HEK293 (cell line): ENCODE measurements at regions not wholly inside any gene's neighbourhood (a gene's known extent, or its start where the extent isn't known, plus 50 kb on each side); places are given as distances from the start of the nearest gene placed in this dataset.

ENCODE experiments used
- CTCF ChIA-PET: fragments of 350-600 bp; formaldehyde crosslinking; extraction: SDS; loops from one replicate; lab custom pipeline; 2021; ENCODE audit warnings: antibody characterized with exemption; lab: Yijun Ruan, JAX
- POLR2A ChIA-PET: fragments of 300-600 bp; formaldehyde crosslinking; extraction: SDS; loops from one replicate; lab custom pipeline; 2020; ENCODE audit warnings: antibody characterized with exemption, inconsistent platforms; lab: Yijun Ruan, JAX
- H3K27ac ChIP-seq: fragments of 200-500 bp; sonication (Bioruptor generic); 2 replicates; pipeline ENCODE4 v1.5.1; 2014; ENCODE audit warnings: low read depth, low read length, control low read depth, inconsistent platforms; ENCODE audit errors: extremely low read depth
- H3K36me3 ChIP-seq, 2 experiments: fragments of 200-500 bp in 1 of 2; sonication (Bioruptor generic) in 1 of 2; 1 replicate in 1 of 2; 2 replicates in 1 of 2; pipeline ENCODE4 v1.5.1; 2014 to 2017; ENCODE audit warnings: inconsistent platforms in 2 of 2, low read length in 2 of 2; ENCODE audit not compliant: control insufficient read depth in 2 of 2, insufficient read depth in 1 of 2
- H3K4me1 ChIP-seq: fragments of 200-500 bp; sonication (Bioruptor generic); 2 replicates; pipeline ENCODE4 v1.5.1; 2014; ENCODE audit warnings: mild to moderate bottlenecking, low read length, inconsistent platforms; ENCODE audit not compliant: control insufficient read depth, insufficient read depth
- H3K4me3 ChIP-seq: 2 replicates; pipeline ENCODE4 v1.5.1; 2011; ENCODE audit warnings: low read depth, mild to moderate bottlenecking, control low read depth, low read length, moderate library complexity
- H3K9me3 ChIP-seq: fragments of 200-500 bp; sonication (Bioruptor generic); 2 replicates; pipeline ENCODE4 v1.5.1; 2014; ENCODE audit warnings: low read depth, low read length, inconsistent platforms; ENCODE audit not compliant: control insufficient read depth, insufficient read depth
- GFI1B ChIP-seq: fragments of 450-650 bp; formaldehyde crosslinking; IDR thresholded peaks from 2 replicates; pipeline ENCODE4 v1.5.1; 2016; ENCODE audit warnings: missing biosample characterization, missing genetic modification characterization
- HOXC10 ChIP-seq: sonication (generic); formaldehyde crosslinking; IDR thresholded peaks from 2 replicates; pipeline ENCODE4 v1.8.1; 2023; ENCODE audit warnings: mild to moderate bottlenecking, missing genetic modification reagents
- KLF9 ChIP-seq: fragments of 450-650 bp; formaldehyde crosslinking; IDR thresholded peaks from 2 replicates; pipeline ENCODE4 v1.5.1; 2016; ENCODE audit warnings: missing biosample characterization, missing genetic modification characterization, low read depth
- PRDM10 ChIP-seq: fragments of 450-650 bp; formaldehyde crosslinking; IDR thresholded peaks from 2 replicates; pipeline ENCODE4 v1.5.1; 2016; ENCODE audit warnings: missing biosample characterization, missing genetic modification characterization
- SALL2 ChIP-seq: fragments of 450-650 bp; formaldehyde crosslinking; IDR thresholded peaks from 2 replicates; pipeline ENCODE4 v1.5.0; 2017; ENCODE audit warnings: missing biosample characterization, mild to moderate bottlenecking, missing genetic modification characterization, borderline replicate concordance
- ZFP41 ChIP-seq: fragments of 450-650 bp; formaldehyde crosslinking; IDR thresholded peaks from 2 replicates; pipeline ENCODE4 v1.5.1; 2016; ENCODE audit warnings: missing biosample characterization, missing genetic modification characterization, borderline replicate concordance
- ZNF112 ChIP-seq: fragments of 450-650 bp; formaldehyde crosslinking; IDR thresholded peaks from 2 replicates; pipeline ENCODE4 v1.5.0; 2017; ENCODE audit warnings: missing biosample characterization, missing genetic modification characterization
- ZNF114 ChIP-seq: fragments of 450-650 bp; formaldehyde crosslinking; IDR thresholded peaks from 2 replicates; pipeline ENCODE4 v1.5.0; 2017; ENCODE audit warnings: missing biosample characterization, missing genetic modification characterization
- ZNF138 ChIP-seq: fragments of 450-650 bp; formaldehyde crosslinking; IDR thresholded peaks from 2 replicates; pipeline ENCODE4 v1.5.1; 2016; ENCODE audit warnings: missing biosample characterization, missing genetic modification characterization, borderline replicate concordance
- ZNF19 ChIP-seq: fragments of 450-650 bp; formaldehyde crosslinking; IDR thresholded peaks from 2 replicates; pipeline ENCODE4; 2016; ENCODE audit warnings: missing biosample characterization, missing genetic modification characterization, low read depth
- ZNF596 ChIP-seq: fragments of 450-650 bp; IDR thresholded peaks from 2 replicates; pipeline ENCODE4 v1.5.0; 2018; ENCODE audit warnings: missing biosample characterization, mild to moderate bottlenecking, missing genetic modification characterization, moderate library complexity
- ZNF629 ChIP-seq: fragments of 450-650 bp; formaldehyde crosslinking; IDR thresholded peaks from 2 replicates; pipeline ENCODE4 v1.5.1; 2017; ENCODE audit warnings: missing biosample characterization, missing genetic modification characterization
- ZNF791 ChIP-seq: fragments of 450-650 bp; formaldehyde crosslinking; IDR thresholded peaks from 2 replicates; pipeline ENCODE4 v1.5.1; 2016; ENCODE audit warnings: missing biosample characterization, missing genetic modification characterization
- ZNF837 ChIP-seq: fragments of 450-650 bp; formaldehyde crosslinking; IDR thresholded peaks from 2 replicates; pipeline ENCODE4 v1.5.1; 2016; ENCODE audit warnings: missing biosample characterization, missing genetic modification characterization
- ZSCAN30 ChIP-seq: fragments of 450-650 bp; IDR thresholded peaks from 2 replicates; pipeline ENCODE4 v1.5.1; 2018; ENCODE audit warnings: missing biosample characterization, mild to moderate bottlenecking, missing genetic modification characterization, moderate library complexity

GRCh38 chr11:133582750-133583149 lies 50.4 kb upstream of the OPCML start (continued):
- TF ChIP-seq PRDM10 (tag by site-specific recombination) (no peak), ZNF629 (tag by site-specific recombination) (no peak), KLF9 (tag by site-specific recombination) (no peak), GFI1B (tag by site-specific recombination) (no peak), ZNF19 (tag by site-specific recombination) (no peak)

GRCh38 chr11:133582326-133582725 lies 50.0 kb upstream of the OPCML start:
- Histone ChIP-seq H3K27ac (no peak overlapping the region), H3K36me3 (no peaks in the 10 kb centered on the region), H3K4me1 (no peaks in the 10 kb centered on the region), H3K9me3 (no peaks in the 10 kb centered on the region), H3K4me3 (no peak overlapping the region)
- no peak for TF ChIP-seq ZNF112
- no peak for TF ChIP-seq ZNF596 (tag by site-specific recombination)
- no peak for TF ChIP-seq ZFP41 (tag by site-specific recombination)
- no peak for TF ChIP-seq HOXC10 (CRISPR knock-in tag)
- no peak for TF ChIP-seq ZNF791
- TF ChIP-seq ZNF837 (tag by site-specific recombination), result no peak
- TF ChIP-seq ZNF138 (tag by site-specific recombination), result no peak
- TF ChIP-seq ZSCAN30, result no peak
- TF ChIP-seq SALL2, result no peak
- TF ChIP-seq ZNF114, result no peak
- CTCF ChIA-PET, result no interaction called here
- POLR2A ChIA-PET, result no interaction called here
